ENCODE measurements at regions not wholly inside any gene's neighbourhood (a gene's known extent, or its start where the extent isn't known, plus 50 kb on each side); places are given as distances from the start of the nearest gene placed in this dataset.

DNA sequence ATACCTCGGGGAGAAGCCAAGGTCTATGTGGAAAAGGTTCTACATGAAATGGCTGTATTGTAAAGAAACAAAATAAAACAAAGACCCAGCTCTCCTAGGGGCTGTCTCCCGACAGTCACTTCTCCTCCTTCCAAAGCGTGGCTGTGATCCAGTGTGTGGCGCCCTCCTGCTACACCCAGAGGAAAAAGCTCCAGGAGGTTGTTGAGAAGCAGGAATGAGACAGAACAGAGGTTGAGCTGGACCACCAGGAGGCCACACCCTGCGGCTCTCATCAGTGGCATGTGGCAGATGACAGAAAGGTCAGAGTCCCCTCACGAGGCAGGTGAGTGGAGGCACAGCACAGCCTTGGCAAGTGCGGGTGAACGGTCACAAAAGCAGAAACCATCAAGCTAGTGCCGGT, 236.0 kb downstream of the TBXT start:
- no peak overlapping the region for H3K4me3 ChIP-seq (ENCODE audit: control insufficient read depth, low read depth, low read length)
- no peak for DNase-seq (ENCODE audit: low read depth)
- TF ChIP-seq, protein P1, sequence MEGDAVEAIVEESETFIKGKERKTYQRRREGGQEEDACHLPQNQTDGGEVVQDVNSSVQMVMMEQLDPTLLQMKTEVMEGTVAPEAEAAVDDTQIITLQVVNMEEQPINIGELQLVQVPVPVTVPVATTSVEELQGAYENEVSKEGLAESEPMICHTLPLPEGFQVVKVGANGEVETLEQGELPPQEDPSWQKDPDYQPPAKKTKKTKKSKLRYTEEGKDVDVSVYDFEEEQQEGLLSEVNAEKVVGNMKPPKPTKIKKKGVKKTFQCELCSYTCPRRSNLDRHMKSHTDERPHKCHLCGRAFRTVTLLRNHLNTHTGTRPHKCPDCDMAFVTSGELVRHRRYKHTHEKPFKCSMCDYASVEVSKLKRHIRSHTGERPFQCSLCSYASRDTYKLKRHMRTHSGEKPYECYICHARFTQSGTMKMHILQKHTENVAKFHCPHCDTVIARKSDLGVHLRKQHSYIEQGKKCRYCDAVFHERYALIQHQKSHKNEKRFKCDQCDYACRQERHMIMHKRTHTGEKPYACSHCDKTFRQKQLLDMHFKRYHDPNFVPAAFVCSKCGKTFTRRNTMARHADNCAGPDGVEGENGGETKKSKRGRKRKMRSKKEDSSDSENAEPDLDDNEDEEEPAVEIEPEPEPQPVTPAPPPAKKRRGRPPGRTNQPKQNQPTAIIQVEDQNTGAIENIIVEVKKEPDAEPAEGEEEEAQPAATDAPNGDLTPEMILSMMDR (IDR thresholded peaks at IDR 0.05; ENCODE audit: control insufficient read depth, insufficient read depth, low read depth, low read length, missing control alignments) = no peak

- no peak for DNase-seq (ENCODE audit: low read depth)
- TF ChIP-seq, protein P1 (IDR thresholded peaks at IDR 0.05; ENCODE audit: control insufficient read depth, insufficient read depth, low read depth, low read length, missing control alignments) = no peak
- H3K4me3 ChIP-seq (ENCODE audit: control insufficient read depth, low read depth, low read length) = no peak overlapping the region
Measured at GRCh38 chr6:165930668-165931214, 236.9 kb downstream of the TBXT start.

DNA sequence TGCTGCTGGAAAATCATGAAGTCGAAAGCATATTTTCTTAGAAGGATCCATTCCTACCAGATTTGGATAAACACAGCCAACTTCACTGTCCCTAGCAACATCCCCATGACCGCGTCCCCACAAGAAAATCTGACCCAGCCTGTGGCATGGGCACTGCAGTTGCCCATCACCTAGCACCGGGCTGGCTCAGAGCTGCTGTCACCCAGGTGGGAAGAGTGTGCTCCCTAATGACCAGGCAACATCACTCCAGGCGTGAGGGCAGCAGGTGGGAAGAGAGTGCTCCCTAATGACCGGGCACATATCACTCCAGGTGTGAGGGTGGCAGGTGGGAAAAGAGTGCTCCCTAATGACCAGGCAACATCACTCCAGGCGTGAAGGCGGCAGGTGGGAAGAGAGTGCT, 238.0 kb downstream of the TBXT start:
- no peak overlapping the region for H3K4me3 ChIP-seq (ENCODE audit: control insufficient read depth, low read depth, low read length)
- no peak for DNase-seq (ENCODE audit: low read depth)
- TF ChIP-seq, protein P1 (IDR thresholded peaks at IDR 0.05; ENCODE audit: control insufficient read depth, insufficient read depth, low read depth, low read length, missing control alignments) = no peak

GRCh38 chr6:165926378-165926777, 241.3 kb downstream of the TBXT start:
- TF ChIP-seq, protein P1 (IDR thresholded peaks at IDR 0.05; ENCODE audit: control insufficient read depth, insufficient read depth, low read depth, low read length, missing control alignments) = no peak
- H3K4me3 ChIP-seq (ENCODE audit: control insufficient read depth, low read depth, low read length) = no peak overlapping the region
- no peak for DNase-seq (ENCODE audit: low read depth)

DNA sequence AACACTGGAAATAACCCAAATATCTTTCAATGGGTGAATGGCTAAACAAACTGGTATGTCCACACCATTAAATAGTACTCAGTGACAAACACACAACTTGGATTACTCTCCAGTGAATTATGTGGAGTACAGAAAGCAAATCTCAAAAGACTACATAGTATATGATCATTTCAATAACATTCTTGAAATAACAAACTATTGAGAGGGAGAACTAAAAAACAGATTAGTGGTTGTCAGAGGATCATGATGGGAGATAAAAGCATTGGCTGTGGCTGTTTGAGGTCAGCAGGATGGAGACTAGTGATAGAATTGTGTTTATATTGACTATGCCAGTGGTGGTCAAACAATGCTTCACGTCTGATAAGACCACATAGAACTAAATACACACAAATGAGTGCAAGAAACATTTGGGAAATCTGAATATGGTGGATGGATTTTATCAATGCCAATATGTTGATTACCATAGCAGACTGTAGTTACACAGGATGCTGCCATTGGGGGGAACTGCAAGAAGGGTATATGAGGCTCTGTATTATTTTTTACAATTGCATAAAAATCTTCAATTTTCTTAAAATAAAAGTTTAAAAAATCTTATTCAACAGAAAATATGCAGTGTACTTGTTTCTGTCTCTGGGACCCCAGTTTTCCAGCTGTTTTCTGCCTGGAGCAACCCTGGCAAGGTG, 242.0 kb downstream of the TBXT start:
- TF ChIP-seq, protein P1 (IDR thresholded peaks at IDR 0.05; ENCODE audit: control insufficient read depth, insufficient read depth, low read depth, low read length, missing control alignments) = no peak
- H3K4me3 ChIP-seq (ENCODE audit: control insufficient read depth, low read depth, low read length) = no peak overlapping the region
- no peak for DNase-seq (ENCODE audit: low read depth)

GRCh38 chr6:165922309-165922794, 245.3 kb downstream of the TBXT start:
- TF ChIP-seq, protein P1 (IDR thresholded peaks at IDR 0.05; ENCODE audit: control insufficient read depth, insufficient read depth, low read depth, low read length, missing control alignments) = no peak
- H3K4me3 ChIP-seq (ENCODE audit: control insufficient read depth, low read depth, low read length) = no peak overlapping the region
- no peak for DNase-seq (ENCODE audit: low read depth)

All from AG09309 (cell line).